ENCODE measurements at regions not wholly inside any gene's neighbourhood (a gene's known extent, or its start where the extent isn't known, plus 50 kb on each side); places are given as distances from the start of the nearest gene placed in this dataset.

- TF ChIP-seq CTCF (IDR thresholded peaks at IDR 0.05) (no peak), EZH2 (IDR thresholded peaks at IDR 0.05; ENCODE audit: borderline replicate concordance, insufficient read depth, low read depth, low read length, poor library complexity, severe bottlenecking) (no peak)
These were observed 929.0 kb downstream of the SLITRK6 start for GRCh38 chr13:84870190-84870589.

Measured in B cell (primary cell).